DMS53 treated with DMSO at 0.1 percent for 48 hours (cell line): ENCODE measurements at regions not wholly inside any gene's neighbourhood (a gene's known extent, or its start where the extent isn't known, plus 50 kb on each side); places are given as distances from the start of the nearest gene placed in this dataset.

Source experiments
- DNase-seq: peaks from one replicate; lab custom pipeline; 2025; ENCODE audit not compliant: unreplicated experiment; lab: John Stamatoyannopoulos, UW

- DNase-seq: peak; percentile 19
Observed at GRCh38 chr7:21140622-21141021, 287.3 kb upstream of the SP4 start.

- no peak for DNase-seq
Observed at GRCh38 chr7:21141476-21141875, 286.4 kb upstream of the SP4 start.

- DNase-seq: peak; percentile 94
Observed at GRCh38 chr7:21142081-21142480, 285.8 kb upstream of the SP4 start.

GRCh38 chr7:21146642-21147423 is 281.1 kb upstream of the SP4 start:
- no peak for DNase-seq

GRCh38 chr7:21149809-21150208 is 278.1 kb upstream of the SP4 start:
- no peak for DNase-seq

- DNase-seq: peak; percentile 23
Observed at GRCh38 chr7:21154614-21155013, 273.3 kb upstream of the SP4 start.

- no peak for DNase-seq
Observed at GRCh38 chr7:21159506-21159905, 268.4 kb upstream of the SP4 start.

- no peak for DNase-seq
Observed at GRCh38 chr7:21160401-21160800, 267.5 kb upstream of the SP4 start.

GRCh38 chr7:21167942-21168341 is 259.9 kb upstream of the SP4 start:
- DNase-seq: no peak

- no peak for DNase-seq
Observed at GRCh38 chr7:21169667-21170580, 258.0 kb upstream of the SP4 start.

- DNase-seq: no peak
Observed at GRCh38 chr7:21172800-21173199, 255.1 kb upstream of the SP4 start.

GRCh38 chr7:21173436-21173835 is 254.4 kb upstream of the SP4 start:
- DNase-seq: no peak

GRCh38 chr7:21175714-21176113 is 252.2 kb upstream of the SP4 start:
- no peak for DNase-seq

GRCh38 chr7:21184942-21185652 is 242.8 kb upstream of the SP4 start:
- DNase-seq: no peak

- DNase-seq: no peak
Observed at GRCh38 chr7:21185653-21186265, 242.1 kb upstream of the SP4 start.

GRCh38 chr7:21191321-21192073 is 236.4 kb upstream of the SP4 start:
- peak; percentile 22 for DNase-seq

- no peak for DNase-seq
Observed at GRCh38 chr7:21192657-21193056, 235.2 kb upstream of the SP4 start.

- DNase-seq: no peak
Observed at GRCh38 chr7:21193895-21194294, 234.0 kb upstream of the SP4 start.

- no peak for DNase-seq
Observed at GRCh38 chr7:21194936-21195335, 232.9 kb upstream of the SP4 start.

- no peak for DNase-seq
Observed at GRCh38 chr7:21198921-21199320, 229.0 kb upstream of the SP4 start.
